Activated CD4-positive, alpha-beta T cell treated with anti-CD3 and anti-CD28 coated beads, Interleukin-10, Interleukin-2, amounts not matched to agents 100 ng/mL and 50 ng/mL, durations not matched to agents 16 hours and 8 hours (primary cell): ENCODE measurements at regions not wholly inside any gene's neighbourhood (a gene's known extent, or its start where the extent isn't known, plus 50 kb on each side); places are given as distances from the start of the nearest gene placed in this dataset.
"Not testable (repeated sequence)": the region's sequence is repeated elsewhere in the genome, so short reads cannot be mapped to it uniquely, and the experiment has no call there.

Experiments
- DNase-seq: peaks from one replicate; pipeline ENCODE4 v3.0.0-alpha.2; 2020

DNA sequence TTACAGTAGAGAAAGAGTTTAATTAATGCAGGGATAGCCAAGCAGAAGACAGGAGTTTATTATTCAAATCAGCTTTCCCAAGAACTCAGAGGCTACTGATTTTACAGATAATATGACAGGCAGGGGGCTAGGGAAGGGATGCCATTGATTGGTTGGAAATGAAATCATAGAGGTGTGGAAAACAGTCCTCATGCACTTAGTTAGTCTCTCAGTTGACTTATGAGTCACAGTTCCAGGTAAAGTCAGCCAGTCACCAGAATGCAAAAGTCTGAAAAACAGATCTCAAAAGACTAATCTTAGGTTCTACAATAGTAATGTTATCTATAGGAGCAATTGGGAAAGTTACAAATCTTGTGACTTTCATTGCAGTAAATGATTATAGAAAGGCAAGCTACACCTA is 676.4 kb upstream of the CHAC2 start:
- peak; percentile 49 for DNase-seq

DNA sequence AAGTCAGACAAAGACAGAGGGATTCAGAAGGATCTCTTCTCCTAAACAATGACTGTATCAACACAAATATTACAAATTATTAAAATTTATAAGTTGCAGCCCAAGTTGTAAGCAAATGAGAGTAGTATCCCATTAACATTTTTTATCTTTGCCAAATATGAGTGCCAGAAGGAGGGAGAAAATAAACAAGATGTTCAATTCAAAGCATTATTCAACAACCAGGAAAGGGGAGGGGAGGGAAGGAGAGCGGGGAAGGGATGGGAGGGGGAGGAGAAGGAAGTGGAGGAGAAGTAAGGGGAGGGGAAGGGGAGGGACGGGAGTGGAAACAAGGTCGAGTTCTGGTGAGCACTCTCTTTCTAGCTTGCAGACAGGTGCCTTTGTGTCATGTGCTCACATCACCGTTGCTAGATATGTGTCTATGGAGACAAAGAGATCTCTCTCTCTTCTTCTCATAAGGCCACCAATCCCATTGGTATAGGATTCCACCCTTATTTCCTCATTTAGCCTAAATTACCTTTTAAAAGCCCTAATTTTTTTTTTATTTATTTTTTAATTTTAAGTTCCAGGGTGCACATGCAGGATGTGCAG is 679.6 kb upstream of the CHAC2 start:
- DNase-seq: no peak

- no peak for DNase-seq
Measured at GRCh38 chr2:53087262-53087873, 680.2 kb upstream of the CHAC2 start.

GRCh38 chr2:53077413-53077812 is 690.2 kb upstream of the CHAC2 start:
- DNase-seq: no peak

DNA sequence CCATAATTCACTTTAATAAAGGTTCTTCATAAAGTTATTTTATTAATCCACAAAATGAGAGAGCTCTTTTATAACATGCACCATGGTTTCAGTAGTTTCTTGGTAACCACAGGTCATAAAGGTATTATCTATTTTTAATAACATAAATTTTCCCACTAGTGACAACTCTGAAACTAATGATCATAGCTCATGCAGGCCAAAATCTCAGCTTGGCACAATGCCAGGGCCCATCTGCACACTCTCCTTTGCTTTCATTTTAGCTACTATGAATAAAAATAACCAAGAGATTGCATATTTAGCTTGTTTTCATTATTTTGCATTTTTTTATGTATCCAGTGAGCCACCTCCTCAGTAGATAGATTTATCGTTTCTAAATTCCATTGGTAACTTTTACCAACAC is 691.8 kb upstream of the CHAC2 start:
- DNase-seq: no peak

DNA sequence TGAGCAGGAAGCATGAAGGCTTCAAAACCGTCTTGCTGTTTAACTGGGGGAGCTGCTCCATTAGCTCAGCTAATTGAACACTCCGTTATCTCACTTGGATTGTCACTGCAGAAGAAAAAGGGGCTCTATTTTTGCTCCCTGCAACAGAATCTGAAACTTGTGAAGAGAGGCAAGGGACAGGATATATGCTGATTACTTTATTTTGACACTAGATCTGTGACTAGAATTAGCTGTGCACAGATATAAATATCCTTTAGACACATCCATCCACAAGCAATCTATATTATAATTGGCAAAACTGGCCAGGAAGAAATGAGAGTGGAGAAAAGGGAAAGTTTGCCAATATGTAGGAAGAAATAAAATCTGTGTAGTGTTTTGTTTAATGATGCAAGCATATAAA is 700.1 kb upstream of the CHAC2 start:
- no peak for DNase-seq

GRCh38 chr2:53067056-53067455 is 700.5 kb upstream of the CHAC2 start:
- DNase-seq: no peak

DNA sequence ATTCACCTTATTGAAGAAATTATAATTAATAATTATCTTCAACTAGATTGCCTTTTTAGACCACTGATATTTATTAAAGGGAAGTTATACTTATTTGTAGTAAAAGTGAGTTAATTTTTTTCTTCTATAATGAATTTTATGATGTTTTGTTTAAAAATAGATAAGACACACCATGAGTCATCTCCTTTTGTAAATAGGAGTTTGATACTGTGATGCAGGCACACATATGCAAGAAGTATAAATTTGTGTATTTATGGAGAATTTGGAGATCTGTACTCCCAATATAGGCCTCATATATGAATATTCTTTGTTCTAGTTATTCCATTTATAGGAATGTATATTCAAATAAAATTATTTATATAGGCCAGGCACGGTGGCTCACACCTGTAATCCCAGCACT is 703.5 kb upstream of the CHAC2 start:
- DNase-seq: no peak

- DNase-seq: no peak
Measured at GRCh38 chr2:53058526-53058925, 709.1 kb upstream of the CHAC2 start.

GRCh38 chr2:53053937-53054336 is 713.7 kb upstream of the CHAC2 start:
- no peak for DNase-seq

GRCh38 chr2:53051157-53051556 is 716.4 kb upstream of the CHAC2 start:
- no peak for DNase-seq

DNA sequence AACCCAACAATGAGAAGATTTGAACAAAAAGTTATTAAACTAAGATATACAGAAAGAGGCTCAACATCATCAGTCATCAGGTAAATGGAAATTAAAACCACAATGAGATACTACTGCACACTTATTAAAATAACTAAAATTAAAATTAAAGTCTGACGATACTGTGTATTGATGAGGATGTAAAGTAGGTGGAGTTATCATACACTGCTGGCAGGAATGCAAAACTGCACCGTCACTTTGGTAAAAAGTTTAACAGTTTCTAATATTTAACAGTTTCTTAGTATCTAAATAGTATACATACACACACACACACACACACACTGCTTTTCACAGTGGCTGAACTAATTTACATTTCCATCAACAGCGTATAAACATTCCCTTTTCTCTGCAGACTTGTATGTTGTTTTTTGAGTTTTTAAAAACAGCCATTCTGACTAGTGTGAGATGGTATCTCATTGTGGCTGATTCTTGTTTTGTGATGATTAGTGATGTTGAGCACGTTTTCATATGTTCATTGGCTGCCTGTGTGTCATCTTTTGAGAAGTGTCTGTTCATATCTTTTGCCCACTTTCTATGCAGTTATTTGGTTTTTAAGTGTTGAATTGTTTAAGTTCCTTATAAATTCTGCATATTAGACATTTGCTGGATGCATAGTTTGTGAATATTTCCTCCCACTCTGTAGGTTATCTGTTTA is 726.9 kb upstream of the CHAC2 start:
- peak; percentile 5 for DNase-seq

- no peak for DNase-seq
Measured at GRCh38 chr2:53036196-53036595, 731.4 kb upstream of the CHAC2 start.

GRCh38 chr2:53035153-53035552 is 732.5 kb upstream of the CHAC2 start:
- DNase-seq: no peak

- DNase-seq: no peak
Measured at GRCh38 chr2:53033411-53033810, 734.2 kb upstream of the CHAC2 start.

DNA sequence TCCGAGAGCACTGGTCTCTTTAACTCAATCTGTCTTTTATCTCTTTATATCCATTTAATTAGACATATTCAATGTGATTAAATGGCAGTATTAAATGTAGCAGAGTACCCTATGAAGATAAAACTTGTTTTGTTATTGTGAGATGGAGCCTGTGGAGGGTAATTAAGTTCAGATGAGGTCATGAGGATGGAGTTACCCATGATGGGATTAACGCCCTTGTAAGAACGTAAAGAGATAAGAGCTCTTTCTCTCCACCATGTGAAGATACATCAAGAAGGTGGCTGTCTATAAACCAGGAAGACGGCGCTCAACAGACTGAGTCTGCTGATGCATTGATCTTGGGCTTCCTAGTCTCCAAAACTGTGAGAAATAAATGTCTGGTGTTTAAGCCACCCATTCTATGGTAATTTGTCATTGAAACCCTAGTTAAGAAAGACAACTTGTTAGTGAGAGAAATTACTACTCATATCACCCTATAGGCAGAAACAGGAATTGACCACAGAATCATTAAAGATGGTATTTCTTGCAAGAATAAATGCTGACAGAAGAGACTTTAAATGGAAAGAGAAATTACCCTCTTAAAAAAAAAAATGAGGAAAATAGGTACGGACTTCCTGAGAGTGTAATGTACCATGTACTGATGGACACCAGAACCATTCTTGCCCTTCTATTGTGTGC is 738.7 kb upstream of the CHAC2 start:
- DNase-seq: no peak

DNA sequence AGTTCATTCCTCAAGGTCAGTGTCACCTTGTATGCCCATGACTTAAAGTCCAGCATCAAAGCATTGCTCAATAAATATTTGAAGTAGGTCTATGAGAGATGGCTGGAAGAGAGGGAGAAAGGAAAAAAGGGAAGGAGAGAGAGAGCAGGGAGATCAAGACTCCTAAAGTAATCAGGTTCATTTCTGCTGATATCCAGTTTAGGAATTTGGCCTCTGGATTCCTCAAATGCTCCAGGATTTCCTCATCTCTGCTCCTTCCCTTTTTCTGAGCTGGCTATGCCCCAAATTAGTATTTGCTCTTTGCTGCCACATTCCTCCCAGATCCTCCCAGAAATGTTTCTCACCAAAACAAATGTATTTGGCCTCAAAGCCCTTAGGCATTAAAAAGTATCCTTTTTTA is 739.4 kb upstream of the CHAC2 start:
- DNase-seq: no peak

DNA sequence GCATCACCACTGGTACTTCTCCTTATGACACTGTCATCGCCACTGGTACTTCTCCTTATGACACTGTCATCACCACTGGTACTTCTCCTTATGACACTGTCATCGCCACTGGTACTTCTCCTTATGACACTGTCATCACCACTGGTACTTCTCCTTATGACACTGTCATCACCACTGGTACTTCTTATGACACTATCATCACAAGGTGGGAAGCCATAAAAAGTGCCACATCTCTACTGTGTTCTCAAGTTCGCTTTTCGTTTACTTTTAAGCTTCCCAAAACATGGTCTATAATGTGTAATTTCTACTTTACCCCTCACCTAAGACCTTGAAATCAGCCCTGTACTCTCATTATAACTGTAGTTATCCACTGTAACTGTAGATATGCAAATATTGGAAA is 745.4 kb upstream of the CHAC2 start:
- not testable (repeated sequence) for DNase-seq

DNA sequence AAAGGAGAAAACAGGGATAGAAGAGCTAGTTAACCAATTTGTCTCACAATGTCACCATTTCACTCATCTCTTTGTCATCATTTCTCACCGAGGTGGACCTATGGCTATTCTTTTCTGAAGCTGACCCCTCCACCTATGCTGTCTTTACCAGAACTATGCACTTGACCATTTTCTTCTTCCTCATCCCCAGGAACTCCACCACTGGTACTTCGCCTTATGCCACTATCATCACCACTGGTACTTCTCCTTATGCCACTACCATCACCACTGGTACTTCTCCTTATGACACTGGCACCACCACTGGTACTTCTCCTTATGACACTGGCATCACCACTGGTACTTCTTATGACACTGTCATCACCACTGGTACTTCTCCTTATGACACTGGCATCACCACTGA is 745.8 kb upstream of the CHAC2 start:
- DNase-seq: peak; percentile 9

GRCh38 chr2:53021292-53021691 is 746.3 kb upstream of the CHAC2 start:
- DNase-seq: no peak

DNA sequence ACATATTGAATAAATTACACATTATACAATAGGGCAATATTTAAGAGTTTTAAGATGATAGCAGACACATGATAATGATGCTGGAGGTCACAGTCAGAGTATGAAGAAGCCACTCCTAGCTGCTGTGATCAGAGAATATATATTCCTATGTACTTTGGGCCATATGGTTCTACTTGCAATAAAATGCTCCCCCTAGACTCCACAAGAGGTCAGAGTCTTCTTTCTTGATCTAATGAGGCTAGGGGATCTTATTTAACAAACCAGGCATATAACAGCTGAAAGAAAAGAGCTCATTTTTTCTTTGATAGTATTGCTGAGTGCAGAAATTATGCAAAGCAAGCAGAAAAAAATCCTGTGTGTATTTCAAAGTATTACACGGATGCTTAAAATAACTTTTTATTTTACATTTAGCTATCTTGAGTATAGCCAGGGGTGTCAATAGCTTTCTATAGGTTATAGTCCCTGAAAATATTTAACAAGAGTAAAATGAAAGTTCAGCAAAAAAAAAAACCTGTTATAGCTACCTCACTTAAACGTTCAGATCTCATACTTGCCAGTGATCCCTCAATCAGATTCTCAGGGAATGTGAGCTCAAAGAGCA is 748.7 kb upstream of the CHAC2 start:
- DNase-seq: no peak

- no peak for DNase-seq
Measured at GRCh38 chr2:53006980-53007379, 760.6 kb upstream of the CHAC2 start.

DNA sequence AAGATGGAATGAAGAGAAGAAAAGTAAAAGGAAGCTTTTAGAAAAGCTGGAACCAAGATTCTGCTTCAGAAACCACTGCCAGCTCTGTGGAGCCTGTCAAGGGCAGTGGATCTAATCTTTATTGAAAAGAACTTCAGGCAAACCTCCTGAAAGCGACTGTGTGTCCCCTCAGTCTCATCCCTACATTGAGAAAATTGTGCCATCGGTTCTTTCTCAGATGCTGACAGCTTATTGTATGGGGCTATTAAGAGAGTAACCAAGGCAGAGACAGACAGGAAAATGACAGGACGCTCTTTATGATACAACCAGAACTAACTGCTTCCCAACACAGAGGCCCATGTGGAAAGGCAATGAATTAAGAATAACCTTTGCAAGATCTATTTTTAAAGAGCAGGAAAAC is 763.2 kb upstream of the CHAC2 start:
- no peak for DNase-seq

DNA sequence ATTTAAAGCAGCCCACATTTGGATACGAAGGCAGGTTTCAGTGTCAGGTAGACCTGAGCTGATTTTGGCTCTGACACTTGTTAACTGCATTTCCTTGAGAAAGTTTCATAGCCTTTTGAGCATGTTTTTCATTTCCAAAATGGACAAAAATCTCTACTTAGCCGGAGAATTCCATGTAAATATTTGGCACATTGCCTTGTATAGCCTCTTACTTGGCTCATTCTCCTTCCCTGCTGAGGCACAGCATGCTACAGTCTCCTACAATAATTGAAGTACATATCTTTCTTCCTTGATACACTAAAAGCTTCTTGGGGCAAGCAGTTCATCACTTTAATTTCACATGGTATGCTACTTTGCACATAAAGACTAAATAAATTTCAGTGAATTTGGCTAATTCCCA is 772.2 kb upstream of the CHAC2 start:
- DNase-seq: no peak
